Smooth muscle cell (in vitro differentiated cells): ENCODE measurements at regions not wholly inside any gene's neighbourhood (a gene's known extent, or its start where the extent isn't known, plus 50 kb on each side); places are given as distances from the start of the nearest gene placed in this dataset.

ENCODE experiments used
- DNase-seq: peaks from one replicate; lab custom pipeline; 2025; ENCODE audit not compliant: unreplicated experiment; lab: John Stamatoyannopoulos, UW
- H2AFZ ChIP-seq: fragments of 200-600 bp; sonication (generic); 2 replicates; pipeline ENCODE4 v1.6.0; 2016; ENCODE audit warnings: antibody characterized with exemption, low read depth, mild to moderate bottlenecking
- H3F3A ChIP-seq: fragments of 200-600 bp; sonication (generic); 2 replicates; pipeline ENCODE4 v1.6.0; 2017; ENCODE audit warnings: antibody characterized with exemption, low read depth
- H3K27ac ChIP-seq: fragments of 200-600 bp; sonication (generic); 2 replicates; pipeline ENCODE4 v1.5.1; 2016; ENCODE audit warnings: low read depth, mild to moderate bottlenecking
- H3K27me3 ChIP-seq: fragments of 200-600 bp; sonication (generic); 2 replicates; pipeline ENCODE4 v1.6.1; 2016; ENCODE audit warnings: low read depth, mild to moderate bottlenecking
- H3K36me3 ChIP-seq: fragments of 200-600 bp; sonication (generic); 2 replicates; pipeline ENCODE4 v1.5.1; 2016; ENCODE audit warnings: low read depth
- H3K4me1 ChIP-seq: fragments of 200-600 bp; sonication (generic); 2 replicates; pipeline ENCODE4 v1.5.1; 2016; ENCODE audit warnings: low read depth
- H3K4me2 ChIP-seq: fragments of 200-600 bp; sonication (generic); 2 replicates; pipeline ENCODE4 v1.6.0; 2016; ENCODE audit warnings: mild to moderate bottlenecking
- H3K4me3 ChIP-seq: fragments of 200-600 bp; sonication (generic); 2 replicates; pipeline ENCODE4 v1.5.1; 2016; ENCODE audit warnings: mild to moderate bottlenecking
- H3K79me2 ChIP-seq: fragments of 200-600 bp; sonication (generic); 2 replicates; pipeline ENCODE4 v1.6.0; 2016; ENCODE audit warnings: low read depth, mild to moderate bottlenecking
- H3K9ac ChIP-seq: fragments of 200-600 bp; sonication (generic); 2 replicates; pipeline ENCODE4 v1.6.0; 2016; ENCODE audit warnings: low read depth
- H3K9me3 ChIP-seq: fragments of 200-600 bp; sonication (generic); replicated peaks from 2 replicates; pipeline ENCODE4 v1.5.1; 2016; ENCODE audit warnings: low read depth
- H4K20me1 ChIP-seq: fragments of 200-600 bp; sonication (generic); 2 replicates; pipeline ENCODE4 v1.6.0; 2016; ENCODE audit warnings: low read depth
- CTCF ChIP-seq: fragments of 200-600 bp; sonication (generic); IDR thresholded peaks from 2 replicates; pipeline ENCODE4 v1.5.1; 2017; ENCODE audit warnings: borderline replicate concordance, mild to moderate bottlenecking, antibody characterized with exemption; ENCODE audit not compliant: insufficient read depth, poor library complexity, severe bottlenecking
- WGBS: methylation state at CpG from one replicate; pipeline ENCODE4 v1.1.7; 2016; ENCODE audit warnings: low lambda C conversion rate; 5-methylcytosine and 5-hydroxymethylcytosine counted together

- Histone ChIP-seq H3K36me3 (no peaks in the 10 kb centered on the region), H3K9ac (no peak overlapping the region), H3K4me3 (no peak overlapping the region), H4K20me1 (no peaks in the 10 kb centered on the region), H3F3A (no peaks in the 10 kb centered on the region), H3K27ac (no peak overlapping the region), H3K79me2 (no peaks in the 10 kb centered on the region), H3K4me2 (no peak overlapping the region), H3K4me1 (no peaks in the 10 kb centered on the region), H2AFZ (no peak overlapping the region), H3K9me3 (no peaks in the 10 kb centered on the region), H3K27me3 (no peaks in the 10 kb centered on the region)
- TF ChIP-seq CTCF: no peak
- DNase-seq: no peak
- 74% methylated on average over 4 of the region's 4 CpGs for WGBS
Measured at GRCh38 chr2:45132551-45132950, 123.3 kb upstream of the SIX2 start.

- Histone ChIP-seq H3F3A (no peaks in the 10 kb centered on the region), H3K4me3 (no peak overlapping the region), H3K27me3 (no peaks in the 10 kb centered on the region), H3K9me3 (no peaks in the 10 kb centered on the region), H4K20me1 (no peaks in the 10 kb centered on the region), H3K4me2 (no peak overlapping the region), H3K79me2 (no peaks in the 10 kb centered on the region), H3K27ac (no peak overlapping the region), H3K9ac (no peak overlapping the region), H2AFZ (no peak overlapping the region), H3K36me3 (no peaks in the 10 kb centered on the region), H3K4me1 (no peaks in the 10 kb centered on the region)
- TF ChIP-seq CTCF: no peak
- WGBS: 81% methylated on average over 14 of the region's 14 CpGs
- no peak for DNase-seq
Measured at GRCh38 chr2:45131587-45131986, 122.3 kb upstream of the SIX2 start.

GRCh38 chr2:45130736-45131135 is 121.5 kb upstream of the SIX2 start:
- Histone ChIP-seq H3K4me3 (no peak overlapping the region), H2AFZ (no peak overlapping the region), H3K36me3 (no peaks in the 10 kb centered on the region), H3K27me3 (no peaks in the 10 kb centered on the region), H3F3A (no peaks in the 10 kb centered on the region), H3K4me2 (no peak overlapping the region), H4K20me1 (no peaks in the 10 kb centered on the region), H3K27ac (no peak overlapping the region), H3K9me3 (no peaks in the 10 kb centered on the region), H3K9ac (no peak overlapping the region), H3K79me2 (no peaks in the 10 kb centered on the region), H3K4me1 (no peaks in the 10 kb centered on the region)
- DNase-seq: no peak
- WGBS: 89% methylated on average over 2 of the region's 2 CpGs
- no peak for TF ChIP-seq CTCF

- H3K79me2 ChIP-seq: no peaks in the 10 kb centered on the region
- 67% methylated on average over 1 of the region's 1 CpG for WGBS
- H3K4me3 ChIP-seq: no peak overlapping the region
- no peak for DNase-seq
- H2AFZ ChIP-seq: no peak overlapping the region
- no peaks in the 10 kb centered on the region for H3K4me1 ChIP-seq
- no peak for TF ChIP-seq CTCF
- H3K4me2 ChIP-seq: no peak overlapping the region
- no peak overlapping the region for H3K9ac ChIP-seq
- H3K27me3 ChIP-seq: no peaks in the 10 kb centered on the region
- no peaks in the 10 kb centered on the region for H3F3A ChIP-seq
- H4K20me1 ChIP-seq: no peaks in the 10 kb centered on the region
- no peaks in the 10 kb centered on the region for H3K36me3 ChIP-seq
- H3K27ac ChIP-seq: no peak overlapping the region
- H3K9me3 ChIP-seq: no peaks in the 10 kb centered on the region
Measured at GRCh38 chr2:45128580-45128997, 119.3 kb upstream of the SIX2 start.
